CD4-positive, CD25-positive, alpha-beta regulatory T cell (primary cell): ENCODE measurements at regions not wholly inside any gene's neighbourhood (a gene's known extent, or its start where the extent isn't known, plus 50 kb on each side); places are given as distances from the start of the nearest gene placed in this dataset.

Experiments
- ATAC-seq, 2 donors: fragments of 150-1000 bp; cut with Tn5 transposase; one replicate each; pipeline ENCODE4 v1.10.0; 2021; ENCODE audit warnings: low read depth in 2 of 2, moderate number of reproducible peaks in 2 of 2, moderate library complexity in 1 of 2
- DNase-seq, 3 donors: peaks; one replicate each; pipeline versions ENCODE4 v3.0.0 to v3.0.0-alpha.2; 2012 to 2022; ENCODE audit warnings: mixed read lengths in 1 of 3
- H3K27ac ChIP-seq: one replicate; pipeline ENCODE4 v1.7.0; 2013; ENCODE audit warnings: mild to moderate bottlenecking, low read length; ENCODE audit not compliant: insufficient read depth, poor library complexity, severe bottlenecking
- H3K27me3 ChIP-seq: one replicate; pipeline ENCODE4 v1.7.0; 2013; ENCODE audit warnings: low read length; ENCODE audit not compliant: control insufficient read depth, insufficient read depth
- H3K36me3 ChIP-seq: one replicate; pipeline ENCODE4 v1.7.0; 2013; ENCODE audit warnings: mild to moderate bottlenecking, low read length, moderate library complexity; ENCODE audit not compliant: control insufficient read depth, insufficient read depth
- H3K4me1 ChIP-seq: 2 replicates; pipeline ENCODE4 v1.7.0; 2013; ENCODE audit warnings: mild to moderate bottlenecking, low read length; ENCODE audit not compliant: insufficient read depth, control insufficient read depth, poor library complexity, severe bottlenecking
- H3K4me3 ChIP-seq: one replicate; pipeline ENCODE4 v1.7.0; 2013; ENCODE audit warnings: low read depth, mild to moderate bottlenecking, low read length, moderate library complexity
- H3K9me3 ChIP-seq, 2 experiments: 1 replicate in 1 of 2; 2 replicates in 1 of 2; pipeline ENCODE4 v1.7.0; 2013; ENCODE audit warnings: low read length in 2 of 2, mild to moderate bottlenecking in 1 of 2, moderate library complexity in 1 of 2; ENCODE audit not compliant: control insufficient read depth in 2 of 2
- H3K27ac Mint-ChIP-seq, 3 donors: one replicate each; pipeline ENCODE4 v1.8.0; 2020 to 2022; ENCODE audit warnings: mild to moderate bottlenecking in 3 of 3, mixed read lengths in 3 of 3, moderate library complexity in 2 of 3
- H3K27me3 Mint-ChIP-seq: one replicate; pipeline ENCODE4 v1.8.0; 2022; ENCODE audit warnings: mild to moderate bottlenecking, mixed read lengths
- H3K36me3 Mint-ChIP-seq: one replicate; pipeline ENCODE4 v1.8.0; 2020; ENCODE audit warnings: mixed read lengths
- H3K4me1 Mint-ChIP-seq, 4 donors: one replicate each; pipeline ENCODE4 v1.8.0; 2020 to 2022; ENCODE audit warnings: mixed read lengths in 4 of 4, mild to moderate bottlenecking in 1 of 4
- H3K4me3 Mint-ChIP-seq, 4 donors: one replicate each; pipeline ENCODE4 v1.8.0; 2020 to 2022; ENCODE audit warnings: mild to moderate bottlenecking in 4 of 4, mixed read lengths in 4 of 4, moderate library complexity in 3 of 4
- H3K9me3 Mint-ChIP-seq, 7 donors: one replicate each; pipeline ENCODE4 v1.8.0; 2020 to 2022; ENCODE audit warnings: mixed read lengths in 7 of 7, mild to moderate bottlenecking in 3 of 7, moderate library complexity in 2 of 7

GRCh38 chr7:26514633-26515032 lies 223.0 kb downstream of the SNX10 start:
- Mint-ChIP-seq H3K9me3 (no peaks in the 10 kb centered on the region), H3K36me3 (no peaks in the 10 kb centered on the region), H3K27ac (no peak overlapping the region), H3K4me3 (no peak overlapping the region), H3K27me3 (peaks cover 15% of the 10 kb centered on the region), H3K4me1 (no peaks in the 10 kb centered on the region)
- Histone ChIP-seq H3K4me1 (no peaks in the 10 kb centered on the region), H3K4me3 (no peak overlapping the region), H3K27ac (no peak overlapping the region), H3K9me3 (no peaks in the 10 kb centered on the region), H3K36me3 (no peaks in the 10 kb centered on the region), H3K27me3 (no peaks in the 10 kb centered on the region)
- ATAC-seq (no peak), DNase-seq (no peak)

DNA sequence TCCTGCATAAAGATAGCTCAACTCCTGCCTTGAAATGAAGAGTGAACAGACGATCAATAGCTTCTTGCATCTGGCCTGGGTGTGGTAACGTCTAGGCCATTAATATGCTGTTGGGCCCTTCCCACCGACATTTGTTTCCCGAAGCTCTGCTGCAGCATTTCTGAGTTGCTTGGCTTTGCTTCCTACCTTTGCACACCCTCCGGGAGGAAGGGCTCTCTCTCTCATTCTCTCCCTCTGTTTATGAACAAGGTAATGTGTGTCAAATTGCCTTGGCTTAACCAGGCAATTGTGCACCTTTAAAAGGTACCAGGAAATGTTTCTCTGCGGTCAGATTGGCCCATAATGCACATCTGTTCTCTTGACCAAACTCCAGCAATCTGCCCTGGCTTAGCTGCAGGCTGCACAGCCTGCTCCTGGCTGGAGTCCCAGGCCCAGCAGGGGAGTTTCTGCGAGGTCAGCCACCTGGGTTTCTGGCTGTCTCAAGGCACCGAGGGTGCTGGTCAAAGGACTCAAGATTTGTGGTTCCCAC lies 223.7 kb downstream of the SNX10 start:
- DNase-seq: no peak

GRCh38 chr7:26520483-26520882 lies 228.8 kb downstream of the SNX10 start:
- H3K4me3 ChIP-seq: no peak overlapping the region
- no peaks in the 10 kb centered on the region for H3K4me1 ChIP-seq
- ATAC-seq (no peak), DNase-seq (no peak)
- Mint-ChIP-seq H3K9me3 (peaks cover 0 to 8% (median 2%) of the 10 kb centered on the region in 7 donors), H3K27ac (no peak overlapping the region), H3K27me3 (peaks cover 26% of the 10 kb centered on the region), H3K4me3 (no peak overlapping the region), H3K4me1 (no peaks in the 10 kb centered on the region), H3K36me3 (no peaks in the 10 kb centered on the region)
- H3K36me3 ChIP-seq: no peaks in the 10 kb centered on the region
- no peaks in the 10 kb centered on the region for H3K9me3 ChIP-seq
- H3K27ac ChIP-seq: no peak overlapping the region
- no peaks in the 10 kb centered on the region for H3K27me3 ChIP-seq

More for the DNA sequence above, 223.7 kb downstream of the SNX10 start:
- Histone ChIP-seq H3K27me3 (no peaks in the 10 kb centered on the region), H3K4me3 (no peak overlapping the region), H3K9me3 (no peaks in the 10 kb centered on the region), H3K36me3 (no peaks in the 10 kb centered on the region), H3K4me1 (no peaks in the 10 kb centered on the region), H3K27ac (no peak overlapping the region)
- no peak overlapping the region for H3K4me3 Mint-ChIP-seq
- peaks cover 15% of the 10 kb centered on the region for H3K27me3 Mint-ChIP-seq
- no peak overlapping the region for H3K27ac Mint-ChIP-seq
- no peaks in the 10 kb centered on the region for H3K9me3 Mint-ChIP-seq
- no peak for ATAC-seq
- no peaks in the 10 kb centered on the region for H3K36me3 Mint-ChIP-seq
- H3K4me1 Mint-ChIP-seq: no peaks in the 10 kb centered on the region

DNA sequence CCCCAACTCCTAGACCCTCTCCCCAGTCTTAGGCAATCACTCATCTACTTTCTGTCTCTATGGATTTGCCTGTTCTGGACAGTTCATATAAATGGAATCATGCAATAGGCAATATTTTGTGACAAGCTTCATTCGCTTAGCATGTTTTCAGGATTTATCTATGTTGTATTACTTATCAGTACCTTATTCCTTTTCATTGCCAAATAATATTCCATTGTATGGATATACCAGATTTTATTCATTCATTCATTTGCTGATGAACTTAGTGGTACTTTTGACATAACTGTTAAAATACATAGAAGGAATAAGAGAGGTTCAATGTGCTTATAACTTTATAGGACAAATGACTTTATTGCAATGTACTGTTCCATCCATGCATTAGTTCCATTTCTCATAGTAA lies 231.0 kb downstream of the SNX10 start:
- Histone ChIP-seq H3K27me3 (no peaks in the 10 kb centered on the region), H3K4me1 (no peaks in the 10 kb centered on the region), H3K27ac (no peak overlapping the region), H3K36me3 (no peaks in the 10 kb centered on the region), H3K4me3 (no peak overlapping the region), H3K9me3 (no peaks in the 10 kb centered on the region)
- ATAC-seq (no peak), DNase-seq (no peak)
- Mint-ChIP-seq H3K4me1 (no peaks in the 10 kb centered on the region), H3K27me3 (peaks cover 22% of the 10 kb centered on the region), H3K27ac (no peak overlapping the region), H3K9me3 (peaks cover 0 to 8% (median 2%) of the 10 kb centered on the region in 7 donors), H3K36me3 (no peaks in the 10 kb centered on the region), H3K4me3 (no peak overlapping the region)

- H3K36me3 Mint-ChIP-seq: no peaks in the 10 kb centered on the region
- no peak for DNase-seq
- H3K4me3 ChIP-seq: no peak overlapping the region
- no peaks in the 10 kb centered on the region for H3K4me1 Mint-ChIP-seq
- H3K4me3 Mint-ChIP-seq: no peak overlapping the region
- ATAC-seq: no peak
- peaks cover 0 to 8% (median 2%) of the 10 kb centered on the region in 7 donors for H3K9me3 Mint-ChIP-seq
- no peaks in the 10 kb centered on the region for H3K4me1 ChIP-seq
- H3K27me3 Mint-ChIP-seq: peaks cover 27% of the 10 kb centered on the region
- H3K27ac ChIP-seq: no peak overlapping the region
- no peaks in the 10 kb centered on the region for H3K36me3 ChIP-seq
- H3K9me3 ChIP-seq: no peaks in the 10 kb centered on the region
- no peaks in the 10 kb centered on the region for H3K27me3 ChIP-seq
- no peak overlapping the region for H3K27ac Mint-ChIP-seq
Observed at GRCh38 chr7:26525398-26526264, 234.0 kb downstream of the SNX10 start.

DNA sequence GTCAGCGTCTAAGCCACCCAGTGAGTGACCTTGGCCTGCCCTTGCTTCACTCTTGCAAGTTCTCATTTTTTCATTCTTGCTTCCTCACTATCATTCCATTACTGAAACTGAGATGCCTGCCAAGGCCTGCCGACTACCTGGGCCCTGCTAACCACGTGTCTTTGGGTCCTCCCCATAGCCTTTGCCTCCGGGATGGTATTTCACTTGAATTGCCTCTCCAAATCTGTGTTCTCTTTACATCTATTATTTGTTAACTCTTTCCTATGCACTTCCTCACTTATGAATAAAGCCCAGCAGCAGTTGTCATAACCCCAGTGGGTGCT lies 234.6 kb downstream of the SNX10 start:
- Histone ChIP-seq H3K4me1 (no peaks in the 10 kb centered on the region), H3K4me3 (no peak overlapping the region)

DNA sequence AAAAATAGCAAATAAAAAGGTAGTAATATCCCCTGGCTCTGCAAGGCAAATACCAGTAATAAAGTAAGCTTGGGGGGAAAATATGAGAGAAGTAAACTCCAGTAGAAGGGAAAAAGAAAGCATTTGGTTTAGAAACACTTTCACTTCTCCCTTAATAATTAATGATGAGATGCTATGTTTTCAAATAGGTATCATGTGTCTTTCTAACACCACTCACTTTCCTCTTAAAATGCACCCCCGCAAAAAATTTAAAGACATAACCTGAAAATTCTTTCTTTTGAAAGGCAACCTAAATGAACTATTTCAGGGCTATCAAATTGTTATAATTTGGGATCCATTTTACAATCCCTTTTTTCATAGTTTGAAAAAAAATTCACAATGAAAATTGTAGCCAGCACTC lies 240.3 kb downstream of the SNX10 start:
- no peaks in the 10 kb centered on the region for H3K4me1 Mint-ChIP-seq
- ATAC-seq (no peak), DNase-seq (no peak)
- Histone ChIP-seq H3K9me3 (no peaks in the 10 kb centered on the region), H3K4me3 (no peak overlapping the region), H3K27ac (no peak overlapping the region), H3K36me3 (no peaks in the 10 kb centered on the region), H3K27me3 (peaks cover 15% of the 10 kb centered on the region), H3K4me1 (no peaks in the 10 kb centered on the region)
- H3K9me3 Mint-ChIP-seq: no peaks in the 10 kb centered on the region
- H3K36me3 Mint-ChIP-seq: no peaks in the 10 kb centered on the region
- no peak overlapping the region for H3K4me3 Mint-ChIP-seq
- no peak overlapping the region for H3K27ac Mint-ChIP-seq
- H3K27me3 Mint-ChIP-seq: peaks cover 58% of the 10 kb centered on the region

More for the DNA sequence above, 234.6 kb downstream of the SNX10 start:
- H3K36me3 Mint-ChIP-seq: no peaks in the 10 kb centered on the region
- peaks cover 28% of the 10 kb centered on the region for H3K27me3 Mint-ChIP-seq
- no peak overlapping the region for H3K27ac Mint-ChIP-seq
- peaks cover under 1% of the 10 kb centered on the region for H3K27me3 ChIP-seq
- H3K36me3 ChIP-seq: no peaks in the 10 kb centered on the region
- DNase-seq: no peak
- peaks cover 0 to 8% (median 2%) of the 10 kb centered on the region in 7 donors for H3K9me3 Mint-ChIP-seq
- no peak overlapping the region for H3K27ac ChIP-seq
- ATAC-seq: no peak
- no peaks in the 10 kb centered on the region for H3K4me1 Mint-ChIP-seq
- no peak overlapping the region for H3K4me3 Mint-ChIP-seq
- H3K9me3 ChIP-seq: no peaks in the 10 kb centered on the region

DNA sequence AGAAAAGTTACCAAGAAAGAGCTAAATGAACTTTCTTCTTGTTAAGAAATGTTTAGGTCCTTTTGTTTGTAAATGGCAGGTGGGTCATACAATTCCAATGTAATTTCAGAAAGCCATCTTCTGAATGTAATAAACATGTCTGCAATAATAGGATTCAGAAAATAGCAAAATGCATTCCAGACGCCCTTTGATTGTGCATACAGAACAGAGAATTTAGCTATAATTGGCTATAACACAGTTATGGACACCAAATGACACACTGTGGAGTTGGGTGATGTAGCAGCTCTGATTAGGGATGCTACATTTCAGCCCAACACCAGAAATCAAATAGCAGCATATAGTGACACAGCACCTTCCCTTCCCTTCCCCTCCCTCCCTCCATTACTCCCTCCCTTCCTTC lies 240.8 kb downstream of the SNX10 start:
- H3K4me3 Mint-ChIP-seq: no peak overlapping the region

More for the DNA sequence above, 240.8 kb downstream of the SNX10 start:
- H3K4me3 ChIP-seq: no peak overlapping the region
- Mint-ChIP-seq H3K4me1 (no peaks in the 10 kb centered on the region), H3K9me3 (no peaks in the 10 kb centered on the region), H3K36me3 (no peaks in the 10 kb centered on the region), H3K27me3 (peaks cover 63% of the 10 kb centered on the region), H3K27ac (no peak overlapping the region)
- no peaks in the 10 kb centered on the region for H3K4me1 ChIP-seq
- ATAC-seq: no peak
- H3K27ac ChIP-seq: no peak overlapping the region
- DNase-seq: no peak
- peaks cover 16% of the 10 kb centered on the region for H3K27me3 ChIP-seq
- no peaks in the 10 kb centered on the region for H3K9me3 ChIP-seq
- no peaks in the 10 kb centered on the region for H3K36me3 ChIP-seq
